ENCODE measurements at regions not wholly inside any gene's neighbourhood (a gene's known extent, or its start where the extent isn't known, plus 50 kb on each side); places are given as distances from the start of the nearest gene placed in this dataset.

DNA sequence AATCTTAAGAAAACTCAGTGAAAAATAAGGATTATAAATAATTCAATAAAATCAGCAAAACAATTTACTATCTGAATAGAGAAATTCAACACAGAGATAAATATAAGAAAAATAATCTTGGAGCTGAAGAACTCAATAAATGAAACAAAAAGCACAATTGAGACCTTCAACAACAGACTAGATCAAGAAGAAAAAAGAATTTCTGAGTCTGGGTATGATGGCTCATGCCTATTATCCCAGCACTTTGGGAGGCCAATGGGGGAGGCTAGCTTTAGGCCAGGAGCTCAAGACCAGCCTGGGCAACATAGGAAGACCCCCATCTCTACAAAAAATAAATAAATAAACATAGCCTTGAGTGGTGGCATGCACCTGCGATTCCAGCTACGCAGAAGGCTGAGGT lies 1295.7 kb upstream of the NRXN1 start:
- TF ChIP-seq TAF1 (IDR thresholded peaks at IDR 0.05; ENCODE audit: borderline replicate concordance, insufficient read depth, low read length): no peak
- TF ChIP-seq FOXP2 (optimal IDR thresholded peaks at IDR 0.05; ENCODE audit: borderline replicate concordance, extremely low read depth, extremely low read length, insufficient read depth): no peak
- TF ChIP-seq, protein P1, sequence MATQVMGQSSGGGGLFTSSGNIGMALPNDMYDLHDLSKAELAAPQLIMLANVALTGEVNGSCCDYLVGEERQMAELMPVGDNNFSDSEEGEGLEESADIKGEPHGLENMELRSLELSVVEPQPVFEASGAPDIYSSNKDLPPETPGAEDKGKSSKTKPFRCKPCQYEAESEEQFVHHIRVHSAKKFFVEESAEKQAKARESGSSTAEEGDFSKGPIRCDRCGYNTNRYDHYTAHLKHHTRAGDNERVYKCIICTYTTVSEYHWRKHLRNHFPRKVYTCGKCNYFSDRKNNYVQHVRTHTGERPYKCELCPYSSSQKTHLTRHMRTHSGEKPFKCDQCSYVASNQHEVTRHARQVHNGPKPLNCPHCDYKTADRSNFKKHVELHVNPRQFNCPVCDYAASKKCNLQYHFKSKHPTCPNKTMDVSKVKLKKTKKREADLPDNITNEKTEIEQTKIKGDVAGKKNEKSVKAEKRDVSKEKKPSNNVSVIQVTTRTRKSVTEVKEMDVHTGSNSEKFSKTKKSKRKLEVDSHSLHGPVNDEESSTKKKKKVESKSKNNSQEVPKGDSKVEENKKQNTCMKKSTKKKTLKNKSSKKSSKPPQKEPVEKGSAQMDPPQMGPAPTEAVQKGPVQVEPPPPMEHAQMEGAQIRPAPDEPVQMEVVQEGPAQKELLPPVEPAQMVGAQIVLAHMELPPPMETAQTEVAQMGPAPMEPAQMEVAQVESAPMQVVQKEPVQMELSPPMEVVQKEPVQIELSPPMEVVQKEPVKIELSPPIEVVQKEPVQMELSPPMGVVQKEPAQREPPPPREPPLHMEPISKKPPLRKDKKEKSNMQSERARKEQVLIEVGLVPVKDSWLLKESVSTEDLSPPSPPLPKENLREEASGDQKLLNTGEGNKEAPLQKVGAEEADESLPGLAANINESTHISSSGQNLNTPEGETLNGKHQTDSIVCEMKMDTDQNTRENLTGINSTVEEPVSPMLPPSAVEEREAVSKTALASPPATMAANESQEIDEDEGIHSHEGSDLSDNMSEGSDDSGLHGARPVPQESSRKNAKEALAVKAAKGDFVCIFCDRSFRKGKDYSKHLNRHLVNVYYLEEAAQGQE (IDR thresholded peaks at IDR 0.05; ENCODE audit: insufficient read depth in 1 of 2, low read depth in 2 of 2, low read length in 2 of 2): no peak
- no peak for TF ChIP-seq POLR2AphosphoS5 (IDR thresholded peaks at IDR 0.05; ENCODE audit: low read depth, low read length)
- TF ChIP-seq SIN3A (IDR thresholded peaks at IDR 0.05; ENCODE audit: borderline replicate concordance, insufficient read depth, low read length): no peak

GRCh38 chr2:52314231-52314630 lies 1282.3 kb upstream of the NRXN1 start:
- no peak for TF ChIP-seq FOXP2 (optimal IDR thresholded peaks at IDR 0.05; ENCODE audit: borderline replicate concordance, extremely low read depth, extremely low read length, insufficient read depth)
- no peak for TF ChIP-seq TAF1 (IDR thresholded peaks at IDR 0.05; ENCODE audit: borderline replicate concordance, insufficient read depth, low read length)
- no peak for TF ChIP-seq SIN3A (IDR thresholded peaks at IDR 0.05; ENCODE audit: borderline replicate concordance, insufficient read depth, low read length)
- no peak for TF ChIP-seq POLR2AphosphoS5 (IDR thresholded peaks at IDR 0.05; ENCODE audit: low read depth, low read length)
- TF ChIP-seq, protein P1 (IDR thresholded peaks at IDR 0.05; ENCODE audit: insufficient read depth in 1 of 2, low read depth in 2 of 2, low read length in 2 of 2): no peak

DNA sequence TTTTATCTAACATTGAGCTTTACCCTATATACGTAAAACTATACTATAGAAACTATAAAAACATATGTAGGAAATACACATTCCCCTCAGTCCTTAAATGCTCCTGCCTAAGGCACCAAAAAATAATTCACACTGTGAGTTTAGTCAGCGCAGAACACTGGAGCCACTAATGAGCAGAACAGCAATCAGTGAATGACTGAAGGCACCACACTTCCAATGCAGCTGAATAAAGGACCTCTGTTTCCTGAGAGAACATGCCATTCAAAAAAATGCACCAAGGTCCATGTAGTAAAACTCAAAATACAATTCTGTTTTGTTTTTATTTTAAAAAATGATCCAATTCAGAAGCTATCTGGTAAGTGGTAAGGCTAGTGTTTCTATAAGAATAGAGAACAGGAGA lies 1280.6 kb upstream of the NRXN1 start:
- TF ChIP-seq, protein P1 (IDR thresholded peaks at IDR 0.05; ENCODE audit: insufficient read depth in 1 of 2, low read depth in 2 of 2, low read length in 2 of 2): no peak
- TF ChIP-seq SIN3A (IDR thresholded peaks at IDR 0.05; ENCODE audit: borderline replicate concordance, insufficient read depth, low read length): no peak
- no peak for TF ChIP-seq FOXP2 (optimal IDR thresholded peaks at IDR 0.05; ENCODE audit: borderline replicate concordance, extremely low read depth, extremely low read length, insufficient read depth)
- no peak for TF ChIP-seq POLR2AphosphoS5 (IDR thresholded peaks at IDR 0.05; ENCODE audit: low read depth, low read length)
- TF ChIP-seq TAF1 (IDR thresholded peaks at IDR 0.05; ENCODE audit: borderline replicate concordance, insufficient read depth, low read length): no peak

DNA sequence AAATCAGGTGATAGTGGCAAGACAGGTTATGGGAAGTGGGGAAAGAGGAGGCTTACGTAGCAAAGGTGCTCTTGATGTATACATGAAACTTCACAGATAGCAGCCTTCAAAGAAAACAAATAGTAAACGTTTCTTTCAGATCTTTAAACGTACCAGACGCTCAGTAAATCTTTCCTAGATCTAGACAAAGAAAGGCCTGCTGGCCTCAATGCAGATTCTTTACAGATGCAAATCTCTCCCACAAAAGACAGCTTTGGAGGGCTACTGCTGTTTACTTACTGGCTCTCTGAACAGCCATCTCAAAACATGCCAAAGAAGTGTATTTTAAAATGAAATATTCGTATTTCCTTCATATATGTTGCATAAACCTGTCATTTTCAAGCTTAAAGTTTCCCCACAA lies 1279.9 kb upstream of the NRXN1 start:
- no peak for TF ChIP-seq POLR2AphosphoS5 (IDR thresholded peaks at IDR 0.05; ENCODE audit: low read depth, low read length)
- TF ChIP-seq FOXP2 (optimal IDR thresholded peaks at IDR 0.05; ENCODE audit: borderline replicate concordance, extremely low read depth, extremely low read length, insufficient read depth): no peak
- TF ChIP-seq TAF1 (IDR thresholded peaks at IDR 0.05; ENCODE audit: borderline replicate concordance, insufficient read depth, low read length): no peak
- TF ChIP-seq, protein P1 (IDR thresholded peaks at IDR 0.05; ENCODE audit: insufficient read depth in 1 of 2, low read depth in 2 of 2, low read length in 2 of 2): no peak
- TF ChIP-seq SIN3A (IDR thresholded peaks at IDR 0.05; ENCODE audit: borderline replicate concordance, insufficient read depth, low read length): no peak

DNA sequence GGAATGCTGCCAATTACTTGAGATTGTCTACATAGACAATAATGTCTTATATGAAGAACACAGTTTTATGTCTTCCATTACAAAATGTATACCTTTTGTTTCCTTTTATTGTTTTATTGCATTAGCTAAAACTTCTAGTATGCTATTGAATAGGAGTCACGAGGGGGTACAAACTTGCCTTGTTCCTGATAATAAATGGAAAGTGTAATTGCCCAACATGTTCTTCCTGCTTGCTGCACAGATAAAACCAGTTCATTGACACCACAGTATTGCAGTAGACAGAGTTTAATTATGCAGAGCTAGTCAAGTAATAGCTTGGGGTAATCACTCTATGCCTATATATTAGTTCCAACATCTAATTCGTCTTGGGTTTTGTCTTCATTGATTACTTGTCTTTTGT lies 1276.2 kb upstream of the NRXN1 start:
- TF ChIP-seq POLR2AphosphoS5 (IDR thresholded peaks at IDR 0.05; ENCODE audit: low read depth, low read length) (no peak), FOXP2 (optimal IDR thresholded peaks at IDR 0.05; ENCODE audit: borderline replicate concordance, extremely low read depth, extremely low read length, insufficient read depth) (no peak), TAF1 (IDR thresholded peaks at IDR 0.05; ENCODE audit: borderline replicate concordance, insufficient read depth, low read length) (no peak), SIN3A (IDR thresholded peaks at IDR 0.05; ENCODE audit: borderline replicate concordance, insufficient read depth, low read length) (no peak)
- TF ChIP-seq, protein P1 (IDR thresholded peaks at IDR 0.05; ENCODE audit: insufficient read depth in 1 of 2, low read depth in 2 of 2, low read length in 2 of 2): no peak

Measured in PFSK-1 (cell line).